Hippocampal formation (tissue), 2 donors: ENCODE measurements at regions not wholly inside any gene's neighbourhood (a gene's known extent, or its start where the extent isn't known, plus 50 kb on each side); places are given as distances from the start of the nearest gene placed in this dataset.

ENCODE experiments used
- DNase-seq, 2 donors: peaks; one replicate each; lab custom pipeline; 2025; lab: John Stamatoyannopoulos, UW

DNA sequence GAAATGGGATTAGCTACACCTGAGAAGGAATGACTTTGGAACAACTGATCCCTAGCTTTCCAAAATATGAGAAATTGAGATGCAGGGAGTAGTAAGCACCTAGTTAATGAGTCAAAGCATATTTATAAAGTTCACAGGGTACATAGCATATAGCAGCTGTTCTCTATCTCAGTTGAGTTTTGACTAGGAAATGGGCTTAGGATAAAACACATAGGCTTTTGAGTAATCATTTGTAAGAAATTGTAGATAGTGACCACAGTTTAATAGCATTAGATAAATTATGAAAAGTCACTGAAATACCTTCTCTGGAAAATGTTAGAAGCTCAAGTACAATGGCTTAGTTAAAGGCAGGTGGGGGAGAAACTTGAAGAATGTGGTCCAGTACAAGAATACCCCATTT is 444.7 kb upstream of the TNP1 start:
- no peak for DNase-seq

- no peak for DNase-seq
Observed at GRCh38 chr2:217302856-217303255, 443.0 kb upstream of the TNP1 start.

- DNase-seq = no peak
Observed at GRCh38 chr2:217301142-217301925, 441.5 kb upstream of the TNP1 start.

- DNase-seq = no peak
Observed at GRCh38 chr2:217299590-217299989, 439.7 kb upstream of the TNP1 start.

DNA sequence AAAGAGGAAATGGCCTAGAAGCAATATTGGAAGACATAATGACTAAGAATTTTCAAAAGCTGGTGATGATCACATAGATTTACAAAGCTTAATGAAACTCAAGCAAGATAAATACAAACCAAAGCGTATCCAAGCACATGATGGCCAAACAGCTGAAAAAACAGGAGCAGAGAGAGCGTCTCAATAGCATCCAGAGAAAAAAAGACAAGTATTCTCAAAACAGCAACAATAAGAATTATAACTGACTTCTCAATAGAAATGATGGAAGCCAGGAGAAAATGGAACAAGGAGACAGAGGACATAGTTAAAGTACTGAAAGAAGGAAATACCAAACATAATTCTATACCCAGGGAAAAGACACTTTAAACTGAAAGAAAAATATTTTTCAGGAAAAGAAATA is 437.2 kb upstream of the TNP1 start:
- no peak for DNase-seq

GRCh38 chr2:217294818-217295217 is 435.0 kb upstream of the TNP1 start:
- no peak for DNase-seq

GRCh38 chr2:217294211-217294610 is 434.3 kb upstream of the TNP1 start:
- DNase-seq = no peak

- no peak for DNase-seq
Observed at GRCh38 chr2:217293607-217294006, 433.7 kb upstream of the TNP1 start.

- DNase-seq = no peak
Observed at GRCh38 chr2:217293046-217293445, 433.2 kb upstream of the TNP1 start.

- DNase-seq = no peak
Observed at GRCh38 chr2:217291259-217291658, 431.4 kb upstream of the TNP1 start.

DNA sequence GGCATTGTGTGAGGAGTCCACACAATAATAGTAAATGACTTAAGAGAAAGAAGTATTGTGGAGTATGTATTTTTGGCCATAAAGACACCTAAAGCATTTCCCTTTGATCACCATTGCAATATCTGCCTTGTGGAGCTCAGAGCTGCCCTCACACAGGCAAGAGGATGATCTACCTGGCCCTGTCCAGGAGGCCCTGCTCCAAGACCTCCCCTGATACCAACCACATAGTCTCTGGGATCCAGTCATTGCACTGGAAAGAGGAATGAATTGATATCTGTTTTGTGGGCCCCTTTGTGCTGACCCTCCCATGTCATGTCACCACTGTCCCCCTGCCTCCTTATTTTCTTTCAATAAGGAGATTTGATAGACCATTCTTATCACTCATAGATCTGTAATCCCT is 430.6 kb upstream of the TNP1 start:
- no peak for DNase-seq

GRCh38 chr2:217289907-217290280 is 430.0 kb upstream of the TNP1 start:
- no peak for DNase-seq

- no peak for DNase-seq
Observed at GRCh38 chr2:217289177-217289906, 429.5 kb upstream of the TNP1 start.

GRCh38 chr2:217288472-217289063 is 428.7 kb upstream of the TNP1 start:
- DNase-seq = no peak

DNA sequence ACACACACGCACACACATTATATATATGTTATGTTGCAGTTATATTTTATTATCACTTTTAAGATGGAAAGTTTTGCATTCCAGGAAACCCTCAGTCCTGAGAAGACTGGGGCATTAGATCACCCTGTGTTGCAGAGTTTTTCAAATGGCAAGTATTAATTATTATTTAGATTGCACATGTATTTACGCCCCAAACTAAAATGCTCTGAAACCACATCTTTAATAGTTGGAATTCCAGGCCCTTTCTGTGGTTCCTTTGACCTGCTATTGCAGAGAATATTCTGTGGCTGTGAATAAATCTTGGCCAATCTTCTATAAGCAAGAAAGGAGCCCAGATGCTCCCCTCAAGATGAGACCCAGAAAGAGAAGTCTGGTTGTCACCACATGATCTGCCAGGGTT is 427.0 kb upstream of the TNP1 start:
- no peak for DNase-seq

GRCh38 chr2:217285926-217286325 is 426.1 kb upstream of the TNP1 start:
- no peak for DNase-seq

- no peak for DNase-seq
Observed at GRCh38 chr2:217283460-217283859, 423.6 kb upstream of the TNP1 start.

GRCh38 chr2:217282531-217282930 is 422.7 kb upstream of the TNP1 start:
- DNase-seq = no peak

DNA sequence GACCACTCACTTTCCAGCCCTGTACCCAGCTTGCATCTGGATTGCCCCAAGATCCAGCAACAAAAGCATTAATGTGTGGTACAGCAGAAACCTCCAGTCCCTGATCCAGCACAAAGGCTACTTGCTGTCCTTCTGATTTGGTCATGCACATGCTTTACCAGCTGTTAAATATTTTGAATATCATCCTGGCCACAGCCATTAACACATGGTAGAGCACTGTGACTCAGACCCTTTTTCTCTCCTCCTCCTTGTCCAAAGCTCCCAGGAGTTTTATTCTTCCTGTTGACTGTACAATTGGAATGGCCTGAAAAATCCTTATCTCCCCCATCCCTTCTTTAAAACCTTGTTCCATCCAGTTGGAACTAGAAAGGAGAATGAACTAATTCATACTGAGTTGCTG is 419.7 kb upstream of the TNP1 start:
- no peak for DNase-seq

GRCh38 chr2:217279140-217279539 is 419.3 kb upstream of the TNP1 start:
- no peak for DNase-seq

GRCh38 chr2:217277646-217278398 is 418.0 kb upstream of the TNP1 start:
- peak; percentile 40 to 58 for DNase-seq

DNA sequence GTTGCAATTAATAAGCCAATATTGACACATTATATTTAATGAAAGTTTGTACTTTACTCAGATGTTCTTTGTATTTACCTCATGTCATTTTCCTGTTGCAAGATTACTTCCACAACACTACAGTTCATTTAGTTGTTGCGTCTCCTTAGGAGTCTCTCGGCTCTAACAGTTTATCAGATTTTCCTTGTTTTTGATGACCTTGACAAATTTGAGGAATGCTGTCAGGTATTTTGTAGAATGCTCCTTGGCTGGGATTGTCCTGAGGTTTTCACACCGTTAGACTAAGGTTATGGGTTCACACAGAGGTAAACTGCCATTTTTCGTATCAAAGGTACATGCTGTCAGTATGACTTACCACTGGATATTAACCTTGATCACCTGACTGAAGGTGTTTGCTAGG is 416.6 kb upstream of the TNP1 start:
- DNase-seq = no peak
